ENCODE measurements at regions not wholly inside any gene's neighbourhood (a gene's known extent, or its start where the extent isn't known, plus 50 kb on each side); places are given as distances from the start of the nearest gene placed in this dataset.
"Not testable (repeated sequence)": the region's sequence is repeated elsewhere in the genome, so short reads cannot be mapped to it uniquely, and the experiment has no call there.

DNA sequence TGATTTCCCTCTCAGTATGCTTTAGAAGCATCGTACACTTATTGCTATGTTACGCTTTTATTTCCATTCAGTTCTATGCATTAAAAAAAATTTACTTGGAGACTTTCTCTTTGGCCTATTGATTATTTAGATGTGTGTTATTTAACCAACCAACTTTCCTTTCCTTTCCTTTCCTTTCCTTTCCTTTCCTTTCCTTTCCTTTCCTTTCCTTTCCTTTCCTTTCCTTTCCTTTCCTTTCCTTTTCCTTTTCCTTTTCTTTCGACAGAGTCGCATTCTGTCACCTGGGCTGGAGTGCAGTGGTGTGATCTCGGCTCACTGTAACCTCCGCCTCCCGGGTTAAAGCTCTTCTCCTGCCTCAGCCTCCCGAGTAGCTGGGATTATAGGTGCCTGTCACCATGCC, 502.7 kb upstream of the LARGE1 start:
- TF ChIP-seq, protein P1, sequence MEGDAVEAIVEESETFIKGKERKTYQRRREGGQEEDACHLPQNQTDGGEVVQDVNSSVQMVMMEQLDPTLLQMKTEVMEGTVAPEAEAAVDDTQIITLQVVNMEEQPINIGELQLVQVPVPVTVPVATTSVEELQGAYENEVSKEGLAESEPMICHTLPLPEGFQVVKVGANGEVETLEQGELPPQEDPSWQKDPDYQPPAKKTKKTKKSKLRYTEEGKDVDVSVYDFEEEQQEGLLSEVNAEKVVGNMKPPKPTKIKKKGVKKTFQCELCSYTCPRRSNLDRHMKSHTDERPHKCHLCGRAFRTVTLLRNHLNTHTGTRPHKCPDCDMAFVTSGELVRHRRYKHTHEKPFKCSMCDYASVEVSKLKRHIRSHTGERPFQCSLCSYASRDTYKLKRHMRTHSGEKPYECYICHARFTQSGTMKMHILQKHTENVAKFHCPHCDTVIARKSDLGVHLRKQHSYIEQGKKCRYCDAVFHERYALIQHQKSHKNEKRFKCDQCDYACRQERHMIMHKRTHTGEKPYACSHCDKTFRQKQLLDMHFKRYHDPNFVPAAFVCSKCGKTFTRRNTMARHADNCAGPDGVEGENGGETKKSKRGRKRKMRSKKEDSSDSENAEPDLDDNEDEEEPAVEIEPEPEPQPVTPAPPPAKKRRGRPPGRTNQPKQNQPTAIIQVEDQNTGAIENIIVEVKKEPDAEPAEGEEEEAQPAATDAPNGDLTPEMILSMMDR (IDR thresholded peaks at IDR 0.05), result not testable (repeated sequence)
- not testable (repeated sequence) for TF ChIP-seq POLR2A (IDR thresholded peaks at IDR 0.05)

Measured in body of pancreas (tissue), 4 donors.